CD8-positive, alpha-beta memory T cell (primary cell): ENCODE measurements at regions not wholly inside any gene's neighbourhood (a gene's known extent, or its start where the extent isn't known, plus 50 kb on each side); places are given as distances from the start of the nearest gene placed in this dataset.

Experiments
- CTCF ChIA-PET: fragments of 350-600 bp; sonication (Branson Sonifier 250); formaldehyde crosslinking; loops from one replicate; lab custom pipeline; 2021; ENCODE audit warnings: antibody characterized with exemption; lab: Charles Lee
- POLR2A ChIA-PET: fragments of 350-600 bp; sonication (Branson Sonifier 250); formaldehyde crosslinking; loops from one replicate; lab custom pipeline; 2021; ENCODE audit warnings: antibody characterized with exemption; lab: Charles Lee
- DNase-seq, 5 donors: peaks; one replicate each; pipeline versions ENCODE4 v3.0.0 to v3.0.0-alpha.2; 2020 to 2022; ENCODE audit warnings: mixed read lengths in 1 of 5
- H3K27ac ChIP-seq: one replicate; pipeline ENCODE4 v1.7.0; 2013; ENCODE audit warnings: low read depth, mild to moderate bottlenecking, low read length, moderate library complexity
- H3K27me3 ChIP-seq: 2 replicates; pipeline ENCODE4 v1.7.0; 2013; ENCODE audit warnings: low read length, mild to moderate bottlenecking; ENCODE audit not compliant: insufficient read depth, poor library complexity, severe bottlenecking
- H3K36me3 ChIP-seq: 2 replicates; pipeline ENCODE4 v1.7.0; 2013; ENCODE audit warnings: mild to moderate bottlenecking, low read length, moderate library complexity; ENCODE audit not compliant: insufficient read depth
- H3K4me1 ChIP-seq: 2 replicates; pipeline ENCODE4 v1.7.0; 2013; ENCODE audit warnings: mild to moderate bottlenecking, low read length, moderate library complexity; ENCODE audit not compliant: insufficient read depth
- H3K4me3 ChIP-seq: 2 replicates; pipeline ENCODE4 v1.7.0; 2013; ENCODE audit warnings: mild to moderate bottlenecking, low read length
- H3K9me3 ChIP-seq: 2 replicates; pipeline ENCODE4 v1.7.0; 2013; ENCODE audit warnings: mild to moderate bottlenecking, low read length
- H3K27ac Mint-ChIP-seq, 8 donors: one replicate each; pipeline ENCODE4 v1.8.0; 2020 to 2021; ENCODE audit warnings: mixed read lengths in 8 of 8, mild to moderate bottlenecking in 6 of 8, inconsistent platforms in 3 of 8, moderate library complexity in 3 of 8
- H3K27me3 Mint-ChIP-seq, 2 donors: one replicate each; pipeline ENCODE4 v1.8.0; 2020 to 2021; ENCODE audit warnings: mixed read lengths in 2 of 2, mild to moderate bottlenecking in 1 of 2, moderate library complexity in 1 of 2
- H3K36me3 Mint-ChIP-seq, 3 donors: one replicate each; pipeline ENCODE4 v1.8.0; 2020 to 2021; ENCODE audit warnings: mixed read lengths in 3 of 3, inconsistent platforms in 1 of 3, mild to moderate bottlenecking in 1 of 3
- H3K4me1 Mint-ChIP-seq, 3 donors: one replicate each; pipeline ENCODE4 v1.8.0; 2020 to 2021; ENCODE audit warnings: mixed read lengths in 3 of 3, inconsistent platforms in 1 of 3, mild to moderate bottlenecking in 1 of 3
- H3K4me3 Mint-ChIP-seq, 7 donors: one replicate each; pipeline ENCODE4 v1.8.0; 2020 to 2021; ENCODE audit warnings: mixed read lengths in 7 of 7, mild to moderate bottlenecking in 6 of 7, moderate library complexity in 4 of 7, inconsistent platforms in 2 of 7
- H3K9me3 Mint-ChIP-seq, 5 donors: one replicate each; pipeline ENCODE4 v1.8.0; 2020 to 2022; ENCODE audit warnings: mixed read lengths in 5 of 5, mild to moderate bottlenecking in 3 of 5, moderate library complexity in 2 of 5, inconsistent platforms in 1 of 5

GRCh38 chr4:135192751-135193535, 991.4 kb upstream of the PABPC4L start:
- Mint-ChIP-seq H3K36me3 (no peaks in the 10 kb centered on the region), H3K4me1 (no peaks in the 10 kb centered on the region), H3K4me3 (no peak overlapping the region), H3K27ac (no peak overlapping the region), H3K9me3 (peaks cover 9 to 23% (median 15%) of the 10 kb centered on the region in 5 donors), H3K27me3 (no peaks in the 10 kb centered on the region)
- H3K27me3 ChIP-seq, result no peaks in the 10 kb centered on the region
- H3K4me1 ChIP-seq, result no peaks in the 10 kb centered on the region
- no peaks in the 10 kb centered on the region for H3K9me3 ChIP-seq
- CTCF ChIA-PET, result no interaction called here
- DNase-seq, result no peak
- no peak overlapping the region for H3K4me3 ChIP-seq
- POLR2A ChIA-PET, result no interaction called here
- no peak overlapping the region for H3K27ac ChIP-seq
- H3K36me3 ChIP-seq, result no peaks in the 10 kb centered on the region

- ChIA-PET POLR2A (no interaction called here), CTCF (no interaction called here)
- Histone ChIP-seq H3K27ac (no peak overlapping the region), H3K4me3 (no peak overlapping the region), H3K9me3 (no peaks in the 10 kb centered on the region), H3K4me1 (no peaks in the 10 kb centered on the region), H3K27me3 (no peaks in the 10 kb centered on the region), H3K36me3 (no peaks in the 10 kb centered on the region)
- no peak for DNase-seq
- Mint-ChIP-seq H3K4me3 (peak overlapping the region in 1 of 7 donors; percentile 16), H3K27me3 (no peaks in the 10 kb centered on the region), H3K4me1 (no peaks in the 10 kb centered on the region), H3K9me3 (peaks cover 9 to 19% (median 14%) of the 10 kb centered on the region in 5 donors), H3K36me3 (no peaks in the 10 kb centered on the region), H3K27ac (no peak overlapping the region)
Observed at GRCh38 chr4:135191596-135191995, 990.0 kb upstream of the PABPC4L start.

DNA sequence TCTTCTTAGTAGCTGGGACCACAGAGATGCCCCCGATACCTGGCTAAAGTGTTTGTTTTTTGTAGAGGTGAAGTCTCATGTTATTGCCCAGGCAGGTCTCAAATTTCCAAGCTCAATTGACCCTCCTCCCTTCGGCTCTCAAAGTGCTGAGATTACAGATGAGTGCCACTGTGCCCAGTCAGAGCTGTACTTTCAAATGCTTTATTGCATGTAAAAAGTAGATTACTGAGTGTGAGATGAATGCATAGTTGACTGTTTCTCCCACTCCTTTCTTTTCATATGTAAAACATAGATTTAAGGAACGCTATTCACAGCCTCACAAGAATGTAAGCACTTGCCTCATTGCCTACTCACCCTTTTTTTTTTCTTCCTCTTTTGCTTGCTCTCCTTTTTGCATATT, 984.4 kb upstream of the PABPC4L start:
- DNase-seq, result no peak
- Histone ChIP-seq H3K36me3 (no peaks in the 10 kb centered on the region), H3K4me3 (no peak overlapping the region), H3K27me3 (no peaks in the 10 kb centered on the region), H3K27ac (no peak overlapping the region), H3K9me3 (no peaks in the 10 kb centered on the region), H3K4me1 (no peaks in the 10 kb centered on the region)
- no peaks in the 10 kb centered on the region for H3K27me3 Mint-ChIP-seq
- H3K9me3 Mint-ChIP-seq, result peaks cover 9 to 16% (median 11%) of the 10 kb centered on the region in 5 donors
- H3K4me1 Mint-ChIP-seq, result no peaks in the 10 kb centered on the region
- no peak overlapping the region for H3K4me3 Mint-ChIP-seq
- H3K27ac Mint-ChIP-seq, result no peak overlapping the region
- H3K36me3 Mint-ChIP-seq, result no peaks in the 10 kb centered on the region
- POLR2A ChIA-PET, result no interaction called here
- CTCF ChIA-PET, result no interaction called here

DNA sequence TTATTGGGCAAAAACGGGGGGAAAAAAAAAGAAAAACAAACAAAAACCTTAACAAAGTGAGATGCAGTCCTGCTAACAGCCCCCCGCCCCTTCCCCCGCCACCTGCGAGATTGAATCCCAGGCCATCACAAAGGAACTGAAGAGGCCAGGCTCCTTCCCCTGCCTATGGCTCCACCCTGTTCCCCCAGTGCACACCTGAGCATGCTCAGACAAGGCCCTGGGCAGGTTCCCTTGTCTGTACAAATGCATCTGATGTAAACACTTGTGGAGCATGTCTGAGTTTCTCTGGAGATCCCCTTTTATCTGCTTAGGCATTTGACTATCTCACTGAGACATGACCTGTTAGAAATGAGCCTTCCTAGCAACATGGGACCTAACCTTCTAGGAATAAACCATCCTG, 983.7 kb upstream of the PABPC4L start:
- no peaks in the 10 kb centered on the region for H3K9me3 ChIP-seq
- POLR2A ChIA-PET, result no interaction called here
- H3K4me1 ChIP-seq, result no peaks in the 10 kb centered on the region
- Mint-ChIP-seq H3K4me1 (no peaks in the 10 kb centered on the region), H3K27me3 (no peaks in the 10 kb centered on the region), H3K36me3 (no peaks in the 10 kb centered on the region), H3K9me3 (peaks cover 9 to 22% (median 13%) of the 10 kb centered on the region in 5 donors), H3K27ac (no peak overlapping the region), H3K4me3 (no peak overlapping the region)
- H3K27me3 ChIP-seq, result no peaks in the 10 kb centered on the region
- no peak overlapping the region for H3K27ac ChIP-seq
- H3K36me3 ChIP-seq, result no peaks in the 10 kb centered on the region
- no peak for DNase-seq
- CTCF ChIA-PET, result no interaction called here
- H3K4me3 ChIP-seq, result no peak overlapping the region

GRCh38 chr4:135184715-135185114, 983.1 kb upstream of the PABPC4L start:
- Mint-ChIP-seq H3K27me3 (no peaks in the 10 kb centered on the region), H3K27ac (no peak overlapping the region), H3K4me3 (no peak overlapping the region), H3K36me3 (no peaks in the 10 kb centered on the region), H3K9me3 (peaks cover 9 to 22% (median 13%) of the 10 kb centered on the region in 5 donors), H3K4me1 (no peaks in the 10 kb centered on the region)
- no peaks in the 10 kb centered on the region for H3K36me3 ChIP-seq
- CTCF ChIA-PET, result no interaction called here
- no peak overlapping the region for H3K4me3 ChIP-seq
- POLR2A ChIA-PET, result no interaction called here
- no peak overlapping the region for H3K27ac ChIP-seq
- no peaks in the 10 kb centered on the region for H3K27me3 ChIP-seq
- DNase-seq, result no peak
- H3K9me3 ChIP-seq, result no peaks in the 10 kb centered on the region
- no peaks in the 10 kb centered on the region for H3K4me1 ChIP-seq

- Histone ChIP-seq H3K36me3 (no peaks in the 10 kb centered on the region), H3K27me3 (no peaks in the 10 kb centered on the region), H3K4me1 (no peaks in the 10 kb centered on the region), H3K27ac (no peak overlapping the region), H3K4me3 (no peak overlapping the region), H3K9me3 (no peaks in the 10 kb centered on the region)
- Mint-ChIP-seq H3K27me3 (no peaks in the 10 kb centered on the region), H3K4me3 (no peak overlapping the region), H3K27ac (no peak overlapping the region), H3K9me3 (peaks cover 0 to 16% (median 3%) of the 10 kb centered on the region in 5 donors), H3K4me1 (no peaks in the 10 kb centered on the region), H3K36me3 (no peaks in the 10 kb centered on the region)
- ChIA-PET POLR2A (no interaction called here), CTCF (no interaction called here)
- DNase-seq, result no peak
Observed at GRCh38 chr4:135177321-135177720, 975.7 kb upstream of the PABPC4L start.

- no peak overlapping the region for H3K27ac Mint-ChIP-seq
- H3K4me3 Mint-ChIP-seq, result no peak overlapping the region
- POLR2A ChIA-PET, result no interaction called here
- Histone ChIP-seq H3K9me3 (no peaks in the 10 kb centered on the region), H3K4me1 (no peaks in the 10 kb centered on the region), H3K27ac (no peak overlapping the region), H3K27me3 (no peaks in the 10 kb centered on the region), H3K4me3 (no peak overlapping the region), H3K36me3 (no peaks in the 10 kb centered on the region)
- no peak for DNase-seq
- H3K27me3 Mint-ChIP-seq, result no peaks in the 10 kb centered on the region
- H3K36me3 Mint-ChIP-seq, result no peaks in the 10 kb centered on the region
- H3K4me1 Mint-ChIP-seq, result no peaks in the 10 kb centered on the region
- peaks cover under 1 to 23% (median 14%) of the 10 kb centered on the region in 5 donors for H3K9me3 Mint-ChIP-seq
- CTCF ChIA-PET, result no interaction called here
Observed at GRCh38 chr4:135166661-135167060, 965.1 kb upstream of the PABPC4L start.

DNA sequence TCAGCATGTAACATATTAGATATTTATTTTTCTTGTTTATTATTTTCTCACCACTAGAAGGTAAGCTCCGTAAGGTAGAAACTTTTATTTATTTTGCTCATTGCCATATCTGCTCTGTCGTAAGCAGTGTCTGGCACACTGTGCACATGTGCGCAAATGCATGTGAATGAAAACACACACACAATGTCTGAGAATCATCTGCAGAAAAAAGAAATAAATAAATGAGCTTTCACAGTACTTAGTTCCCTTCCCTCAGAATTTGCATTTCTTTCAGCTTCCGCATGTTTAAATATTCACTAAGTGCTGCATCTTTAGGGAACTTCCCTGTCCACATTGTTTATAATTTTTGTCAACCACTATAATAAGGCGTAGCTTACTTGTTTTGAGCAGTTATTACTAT, 963.0 kb upstream of the PABPC4L start:
- Mint-ChIP-seq H3K27me3 (no peaks in the 10 kb centered on the region), H3K4me1 (no peaks in the 10 kb centered on the region), H3K4me3 (no peak overlapping the region), H3K36me3 (no peaks in the 10 kb centered on the region), H3K9me3 (peaks cover 0 to 14% (median 9%) of the 10 kb centered on the region in 5 donors), H3K27ac (no peak overlapping the region)
- Histone ChIP-seq H3K4me1 (no peaks in the 10 kb centered on the region), H3K9me3 (no peaks in the 10 kb centered on the region), H3K4me3 (no peak overlapping the region), H3K36me3 (no peaks in the 10 kb centered on the region), H3K27ac (no peak overlapping the region), H3K27me3 (no peaks in the 10 kb centered on the region)
- ChIA-PET POLR2A (no interaction called here), CTCF (no interaction called here)
- no peak for DNase-seq
